ENCODE measurements at regions not wholly inside any gene's neighbourhood (a gene's known extent, or its start where the extent isn't known, plus 50 kb on each side); places are given as distances from the start of the nearest gene placed in this dataset.
"Not testable (repeated sequence)": the region's sequence is repeated elsewhere in the genome, so short reads cannot be mapped to it uniquely, and the experiment has no call there.

DNA sequence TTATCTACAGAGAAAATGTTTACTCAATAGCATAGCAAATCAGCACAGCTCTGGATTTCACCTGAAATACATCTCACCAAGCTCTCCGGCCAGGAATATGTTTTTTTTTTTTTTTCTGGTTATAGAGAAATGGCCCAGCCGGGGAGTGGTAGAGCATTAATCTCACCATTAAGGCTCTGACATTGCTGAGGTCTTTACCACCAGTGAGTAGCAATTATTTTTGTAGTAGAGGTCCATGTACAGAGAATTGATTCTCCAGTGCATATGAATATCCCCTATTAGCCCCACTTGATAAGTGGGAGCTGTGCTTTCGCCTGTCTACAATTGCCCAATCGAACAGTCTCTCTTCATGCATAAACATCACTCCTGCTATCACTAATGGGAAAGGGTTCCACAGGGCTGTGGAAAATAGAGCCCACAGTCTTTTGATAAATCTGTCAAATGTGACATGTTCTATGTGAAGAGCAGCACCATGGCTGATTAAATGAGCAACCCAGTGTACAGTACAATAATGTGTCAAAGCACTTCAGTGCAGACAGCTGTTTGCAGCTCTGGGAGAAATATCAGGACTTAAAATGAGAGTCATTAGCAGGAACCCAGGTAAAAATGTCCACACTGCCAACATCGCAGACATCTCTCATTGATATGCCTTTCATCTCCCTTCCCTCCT is 227.1 kb upstream of the ID4 start:
- no peaks in the 10 kb centered on the region for H3K27me3 ChIP-seq
- no peaks in the 10 kb centered on the region for H3K36me3 ChIP-seq
- H3K4me3 ChIP-seq = no peak overlapping the region
- 87 to 88% methylated on average over 5 of the region's 5 CpGs for WGBS, 2 donors
- TF ChIP-seq EP300 (IDR thresholded peaks at IDR 0.05) (no peak), POLR2AphosphoS5 (IDR thresholded peaks at IDR 0.05) (no peak)
- H3K9me3 ChIP-seq = no peaks in the 10 kb centered on the region
- intact Hi-C loops (cut with DNase I) = no loop called here
- DNase-seq = no peak
- H3K4me1 ChIP-seq = no peaks in the 10 kb centered on the region
- no peak overlapping the region for H3K27ac ChIP-seq

GRCh38 chr6:19612672-19613466 is 224.3 kb upstream of the ID4 start:
- H3K27me3 ChIP-seq; DNase-seq; H3K4me1 ChIP-seq; intact Hi-C loops (cut with DNase I); H3K9me3 ChIP-seq; H3K36me3 ChIP-seq; H3K27ac ChIP-seq; H3K4me3 ChIP-seq: not testable (repeated sequence)
- 95% methylated on average over 27 of the region's 27 CpGs for WGBS, 2 donors

- DNase-seq = no peak
- H3K4me3 ChIP-seq = no peak overlapping the region
- 88 to 90% methylated on average over 5 of the region's 5 CpGs for WGBS, 2 donors
- H3K9me3 ChIP-seq = no peaks in the 10 kb centered on the region
- no peaks in the 10 kb centered on the region for H3K4me1 ChIP-seq
- H3K36me3 ChIP-seq = no peaks in the 10 kb centered on the region
- TF ChIP-seq POLR2A (IDR thresholded peaks at IDR 0.05) (no peak), EP300 (IDR thresholded peaks at IDR 0.05) (no peak), POLR2AphosphoS5 (IDR thresholded peaks at IDR 0.05) (no peak)
- TF ChIP-seq, protein P1, sequence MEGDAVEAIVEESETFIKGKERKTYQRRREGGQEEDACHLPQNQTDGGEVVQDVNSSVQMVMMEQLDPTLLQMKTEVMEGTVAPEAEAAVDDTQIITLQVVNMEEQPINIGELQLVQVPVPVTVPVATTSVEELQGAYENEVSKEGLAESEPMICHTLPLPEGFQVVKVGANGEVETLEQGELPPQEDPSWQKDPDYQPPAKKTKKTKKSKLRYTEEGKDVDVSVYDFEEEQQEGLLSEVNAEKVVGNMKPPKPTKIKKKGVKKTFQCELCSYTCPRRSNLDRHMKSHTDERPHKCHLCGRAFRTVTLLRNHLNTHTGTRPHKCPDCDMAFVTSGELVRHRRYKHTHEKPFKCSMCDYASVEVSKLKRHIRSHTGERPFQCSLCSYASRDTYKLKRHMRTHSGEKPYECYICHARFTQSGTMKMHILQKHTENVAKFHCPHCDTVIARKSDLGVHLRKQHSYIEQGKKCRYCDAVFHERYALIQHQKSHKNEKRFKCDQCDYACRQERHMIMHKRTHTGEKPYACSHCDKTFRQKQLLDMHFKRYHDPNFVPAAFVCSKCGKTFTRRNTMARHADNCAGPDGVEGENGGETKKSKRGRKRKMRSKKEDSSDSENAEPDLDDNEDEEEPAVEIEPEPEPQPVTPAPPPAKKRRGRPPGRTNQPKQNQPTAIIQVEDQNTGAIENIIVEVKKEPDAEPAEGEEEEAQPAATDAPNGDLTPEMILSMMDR (IDR thresholded peaks at IDR 0.05) = no peak
- H3K27ac ChIP-seq = no peak overlapping the region
- intact Hi-C loops (cut with DNase I) = no loop called here
- no peaks in the 10 kb centered on the region for H3K27me3 ChIP-seq
Measured at GRCh38 chr6:19613678-19614077, 223.5 kb upstream of the ID4 start.

DNA sequence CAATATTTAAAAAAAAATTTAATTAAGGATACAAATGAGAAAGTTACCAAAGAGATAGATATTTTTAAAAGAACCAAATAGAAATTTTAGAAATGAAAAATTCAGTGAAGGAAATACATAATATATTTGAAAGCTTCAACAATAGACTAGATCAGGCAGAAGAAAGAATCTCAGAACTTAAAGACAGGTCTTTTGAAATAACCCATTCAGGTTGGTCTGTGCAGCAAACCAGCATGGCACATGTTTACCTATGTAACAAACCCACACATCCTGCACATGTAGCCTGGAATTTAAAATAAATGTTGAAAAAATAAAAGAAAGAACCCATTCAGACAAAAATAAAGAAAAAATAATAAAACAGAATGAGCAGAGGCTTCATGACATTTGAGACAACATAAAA is 221.1 kb upstream of the ID4 start:
- no peak for TF ChIP-seq POLR2A (IDR thresholded peaks at IDR 0.05)
- TF ChIP-seq, protein P1 (IDR thresholded peaks at IDR 0.05) = no peak
- no peak for TF ChIP-seq EP300 (IDR thresholded peaks at IDR 0.05)
- no peak for TF ChIP-seq POLR2AphosphoS5 (IDR thresholded peaks at IDR 0.05)
- Histone ChIP-seq H3K9me3 (no peaks in the 10 kb centered on the region), H3K4me3 (no peak overlapping the region), H3K4me1 (no peaks in the 10 kb centered on the region), H3K27me3 (no peaks in the 10 kb centered on the region), H3K36me3 (no peaks in the 10 kb centered on the region), H3K27ac (no peak overlapping the region)
- no peak for DNase-seq
- intact Hi-C loops (cut with DNase I) = no loop called here

GRCh38 chr6:19632230-19632629 is 204.9 kb upstream of the ID4 start:
- intact Hi-C loops (cut with DNase I) = no loop called here
- TF ChIP-seq POLR2AphosphoS5 (IDR thresholded peaks at IDR 0.05) = no peak
- TF ChIP-seq EP300 (IDR thresholded peaks at IDR 0.05) = no peak
- TF ChIP-seq, protein P1 (IDR thresholded peaks at IDR 0.05) = no peak
- no peak for TF ChIP-seq POLR2A (IDR thresholded peaks at IDR 0.05)
- no peak for DNase-seq
- 58 to 72% methylated on average over 5 of the region's 5 CpGs for WGBS, 2 donors
- H3K36me3 ChIP-seq = no peaks in the 10 kb centered on the region
- H3K4me1 ChIP-seq = no peaks in the 10 kb centered on the region
- no peak overlapping the region for H3K4me3 ChIP-seq
- H3K27ac ChIP-seq = no peak overlapping the region
- H3K27me3 ChIP-seq = no peaks in the 10 kb centered on the region
- H3K9me3 ChIP-seq = no peaks in the 10 kb centered on the region

All from sigmoid colon (tissue), 6 donors.